ENCODE measurements at regions not wholly inside any gene's neighbourhood (a gene's known extent, or its start where the extent isn't known, plus 50 kb on each side); places are given as distances from the start of the nearest gene placed in this dataset.

GRCh38 chr3:23073724-23074305 lies 129.3 kb upstream of the UBE2E2 start:
- H3K27ac ChIP-seq = no peak overlapping the region
- no peaks in the 10 kb centered on the region for H3K4me1 ChIP-seq
- H3K27me3 ChIP-seq = no peaks in the 10 kb centered on the region
- ATAC-seq (no peak), DNase-seq (no peak)
- H3K36me3 ChIP-seq (replicated peaks in 1 of 2; ENCODE audit: insufficient read depth in 1 of 2, low read depth in 2 of 2) = no peaks in the 10 kb centered on the region
- intact Hi-C loops (cut with DNase I) = no loop called here
- TF ChIP-seq POLR2A (IDR thresholded peaks at IDR 0.05) = no peak
- no peaks in the 10 kb centered on the region for H3K9me3 ChIP-seq
- H3K4me3 ChIP-seq = no peak overlapping the region
- WGBS, 2 donors = 71 to 83% methylated on average over 5 of the region's 5 CpGs

GRCh38 chr3:23075496-23075895 lies 127.6 kb upstream of the UBE2E2 start:
- DNase-seq = no peak
- intact Hi-C loops (cut with DNase I) = no loop called here

GRCh38 chr3:23076437-23076836 lies 126.7 kb upstream of the UBE2E2 start:
- TF ChIP-seq CTCF (IDR thresholded peaks at IDR 0.05) = no peak
- no peak for TF ChIP-seq POLR2A (IDR thresholded peaks at IDR 0.05)
- ATAC-seq (no peak), DNase-seq (no peak)
- 59 to 62% methylated on average over 2 of the region's 2 CpGs for WGBS, 2 donors
- H3K27me3 ChIP-seq = no peaks in the 10 kb centered on the region
- intact Hi-C loops (cut with DNase I) = no loop called here
- no peaks in the 10 kb centered on the region for H3K4me1 ChIP-seq
- no peaks in the 10 kb centered on the region for H3K36me3 ChIP-seq (replicated peaks in 1 of 2; ENCODE audit: insufficient read depth in 1 of 2, low read depth in 2 of 2)
- H3K4me3 ChIP-seq = no peak overlapping the region
- no peak overlapping the region for H3K27ac ChIP-seq
- H3K9me3 ChIP-seq = no peaks in the 10 kb centered on the region

More at GRCh38 chr3:23075496-23075895, 127.6 kb upstream of the UBE2E2 start:
- H3K4me1 ChIP-seq = no peaks in the 10 kb centered on the region
- H3K4me3 ChIP-seq = no peak overlapping the region
- no peak for ATAC-seq
- no peaks in the 10 kb centered on the region for H3K36me3 ChIP-seq (replicated peaks in 1 of 2; ENCODE audit: insufficient read depth in 1 of 2, low read depth in 2 of 2)
- no peak for TF ChIP-seq CTCF (IDR thresholded peaks at IDR 0.05)
- no peak for TF ChIP-seq POLR2A (IDR thresholded peaks at IDR 0.05)
- H3K27ac ChIP-seq = no peak overlapping the region
- 38 to 56% methylated on average over 2 of the region's 2 CpGs for WGBS, 2 donors
- no peaks in the 10 kb centered on the region for H3K27me3 ChIP-seq
- no peaks in the 10 kb centered on the region for H3K9me3 ChIP-seq

- WGBS, 2 donors = 61% methylated on average over 4 of the region's 4 CpGs
- H3K27ac ChIP-seq = no peak overlapping the region
- H3K4me3 ChIP-seq = no peak overlapping the region
- intact Hi-C loops (cut with DNase I) = no loop called here
- no peaks in the 10 kb centered on the region for H3K27me3 ChIP-seq
- no peak for ATAC-seq
- no peak for TF ChIP-seq CTCF (IDR thresholded peaks at IDR 0.05)
- no peak for TF ChIP-seq POLR2A (IDR thresholded peaks at IDR 0.05)
- no peaks in the 10 kb centered on the region for H3K36me3 ChIP-seq (replicated peaks in 1 of 2; ENCODE audit: insufficient read depth in 1 of 2, low read depth in 2 of 2)
- H3K9me3 ChIP-seq = no peaks in the 10 kb centered on the region
- DNase-seq = no peak
- H3K4me1 ChIP-seq = no peaks in the 10 kb centered on the region
Observed at GRCh38 chr3:23077126-23077525, 126.0 kb upstream of the UBE2E2 start.

- Histone ChIP-seq H3K9me3 (no peaks in the 10 kb centered on the region), H3K27ac (no peak overlapping the region), H3K4me1 (no peaks in the 10 kb centered on the region), H3K4me3 (no peak overlapping the region), H3K36me3 (replicated peaks in 1 of 2; ENCODE audit: insufficient read depth in 1 of 2, low read depth in 2 of 2) (no peaks in the 10 kb centered on the region), H3K27me3 (no peaks in the 10 kb centered on the region)
- intact Hi-C loops (cut with DNase I) = no loop called here
- TF ChIP-seq CTCF (IDR thresholded peaks at IDR 0.05) (no peak), POLR2A (IDR thresholded peaks at IDR 0.05) (no peak)
- DNase-seq (no peak), ATAC-seq (no peak)
- 66 to 69% methylated on average over 6 of the region's 6 CpGs for whole genome bisulfite sequencing, 2 donors
Observed at GRCh38 chr3:23078735-23079134, 124.4 kb upstream of the UBE2E2 start.
